Astrocyte (in vitro differentiated cells and primary cell): ENCODE measurements at regions not wholly inside any gene's neighbourhood (a gene's known extent, or its start where the extent isn't known, plus 50 kb on each side); places are given as distances from the start of the nearest gene placed in this dataset.

Experiments
- DNase-seq: peaks from one replicate; pipeline ENCODE4 v3.0.0-alpha.2; 2010; ENCODE audit warnings: low read depth
- FAIRE-seq: peaks from 2 replicates; lab custom pipeline; 2011; peaks lifted over from hg19 to GRCh38; lab: Jason Lieb, UNC
- H2AFZ ChIP-seq: 2 replicates; pipeline ENCODE4 v1.6.0; 2012; ENCODE audit warnings: low read depth, low read length, inconsistent platforms
- H3K27ac ChIP-seq: 2 replicates; pipeline ENCODE4 v1.5.1; 2011; ENCODE audit warnings: low read depth, low read length, inconsistent platforms
- H3K27me3 ChIP-seq: 2 replicates; pipeline ENCODE4 v1.6.0; 2011; ENCODE audit warnings: low read length, inconsistent platforms; ENCODE audit not compliant: insufficient read depth
- H3K36me3 ChIP-seq: 2 replicates; pipeline ENCODE4 v1.5.1; 2011; ENCODE audit warnings: low read length, inconsistent platforms; ENCODE audit not compliant: insufficient read depth
- H3K4me1 ChIP-seq: 2 replicates; pipeline ENCODE4 v1.5.1; 2011; ENCODE audit warnings: low read length, inconsistent platforms; ENCODE audit not compliant: insufficient read depth
- H3K4me2 ChIP-seq: 2 replicates; pipeline ENCODE4 v1.6.0; 2012; ENCODE audit warnings: low read length, inconsistent platforms
- H3K4me3 ChIP-seq: 2 replicates; pipeline ENCODE4 v1.5.1; 2011; ENCODE audit warnings: low read depth, mild to moderate bottlenecking, low read length, inconsistent platforms; ENCODE audit not compliant: insufficient read depth
- H3K79me2 ChIP-seq: 2 replicates; pipeline ENCODE4 v1.6.0; 2012; ENCODE audit warnings: mild to moderate bottlenecking, low read length, inconsistent platforms; ENCODE audit not compliant: insufficient read depth
- H3K9ac ChIP-seq: 2 replicates; pipeline ENCODE4 v1.6.0; 2012; ENCODE audit warnings: mild to moderate bottlenecking, low read length, inconsistent platforms
- H3K9me3 ChIP-seq: 2 replicates; pipeline ENCODE4 v1.5.1; 2012; ENCODE audit warnings: low read depth, mild to moderate bottlenecking, low read length, inconsistent platforms; ENCODE audit not compliant: insufficient read depth
- H4K20me1 ChIP-seq: 2 replicates; pipeline ENCODE4 v1.6.0; 2012; ENCODE audit warnings: low read length, inconsistent platforms; ENCODE audit not compliant: insufficient read depth
- H3K27ac Mint-ChIP-seq: one replicate; pipeline ENCODE4 v1.8.0; 2021; ENCODE audit warnings: mild to moderate bottlenecking, mixed read lengths; ENCODE audit not compliant: unreplicated experiment
- H3K27me3 Mint-ChIP-seq: one replicate; pipeline ENCODE4 v1.8.0; 2021; ENCODE audit warnings: low read depth, mixed read lengths; ENCODE audit not compliant: unreplicated experiment
- H3K36me3 Mint-ChIP-seq: one replicate; pipeline ENCODE4 v1.8.0; 2021; ENCODE audit warnings: low read depth, mixed read lengths; ENCODE audit not compliant: unreplicated experiment
- H3K4me1 Mint-ChIP-seq: one replicate; pipeline ENCODE4 v1.8.0; 2021; ENCODE audit warnings: low read depth, mixed read lengths; ENCODE audit not compliant: unreplicated experiment
- H3K4me3 Mint-ChIP-seq: one replicate; pipeline ENCODE4 v1.8.0; 2021; ENCODE audit warnings: mild to moderate bottlenecking, moderate library complexity, mixed read lengths; ENCODE audit not compliant: unreplicated experiment
- H3K9me3 Mint-ChIP-seq: one replicate; pipeline ENCODE4 v1.8.0; 2021; ENCODE audit warnings: mild to moderate bottlenecking, mixed read lengths; ENCODE audit not compliant: unreplicated experiment
- EZH2 ChIP-seq: IDR thresholded peaks from 2 replicates; pipeline ENCODE4 v1.6.1; 2012; ENCODE audit warnings: mild to moderate bottlenecking, low read length, inconsistent platforms; ENCODE audit not compliant: insufficient read depth
- TF ChIP-seq, protein P1 (sequence below): IDR thresholded peaks from 2 replicates; pipeline ENCODE4 v1.5.1; 2011; ENCODE audit warnings: low read depth, mild to moderate bottlenecking, inconsistent platforms, low read length, moderate library complexity; ENCODE audit not compliant: insufficient read depth

DNA sequence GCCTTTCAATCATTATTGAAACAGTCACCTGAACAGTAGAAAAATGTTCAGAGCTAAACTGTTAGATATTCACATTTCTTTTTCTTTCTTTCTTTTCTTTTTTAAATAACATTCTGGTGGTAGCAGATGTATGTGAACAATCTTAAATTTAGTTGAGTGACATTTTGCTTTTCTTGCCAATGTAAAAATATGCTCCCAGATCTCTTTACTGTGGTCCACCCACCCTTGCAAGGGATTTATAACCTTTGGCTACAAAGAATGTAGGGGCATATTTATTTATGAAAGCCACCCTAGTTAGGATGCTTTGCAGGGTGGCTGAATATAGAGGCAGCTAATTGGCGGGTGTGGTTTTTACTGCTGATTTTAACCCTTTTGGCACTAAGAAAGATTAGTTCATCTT, 473.9 kb downstream of the MFSD1 start:
- no peak for FAIRE-seq
- Mint-ChIP-seq H3K36me3 (no peaks in the 10 kb centered on the region), H3K27me3 (peaks cover 12% of the 10 kb centered on the region)

DNA sequence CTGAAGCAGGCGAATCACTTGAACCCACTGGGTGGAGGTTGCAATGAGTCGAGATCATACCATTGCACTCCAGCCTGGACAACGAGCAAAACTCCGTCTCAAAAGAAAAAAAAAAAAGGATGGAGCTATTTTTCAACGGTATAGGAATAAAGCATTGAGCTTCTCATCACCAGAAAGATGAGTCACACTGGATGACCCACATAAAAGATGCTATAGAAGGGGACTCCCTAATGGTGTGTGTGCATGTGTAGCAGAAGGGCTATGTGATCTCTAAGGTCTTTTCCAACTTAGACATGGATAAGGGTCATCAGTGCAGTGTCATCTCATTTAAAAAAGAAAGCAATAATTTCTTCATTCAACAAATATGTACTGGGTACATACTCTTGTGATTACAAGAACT, 476.0 kb downstream of the MFSD1 start:
- Histone ChIP-seq H3K9ac (no peak overlapping the region), H3K9me3 (no peaks in the 10 kb centered on the region), H3K79me2 (no peaks in the 10 kb centered on the region), H3K4me3 (no peak overlapping the region), H4K20me1 (no peaks in the 10 kb centered on the region), H3K36me3 (no peaks in the 10 kb centered on the region), H2AFZ (no peak overlapping the region), H3K27ac (no peak overlapping the region), H3K27me3 (no peaks in the 10 kb centered on the region), H3K4me2 (no peak overlapping the region), H3K4me1 (no peaks in the 10 kb centered on the region)
- Mint-ChIP-seq H3K9me3 (no peaks in the 10 kb centered on the region), H3K4me3 (no peak overlapping the region), H3K4me1 (peaks cover 2% of the 10 kb centered on the region), H3K27me3 (peaks cover 12% of the 10 kb centered on the region), H3K36me3 (no peaks in the 10 kb centered on the region), H3K27ac (no peak overlapping the region)
- DNase-seq (peak; percentile 4), FAIRE-seq (no peak)
- TF ChIP-seq, protein P1, sequence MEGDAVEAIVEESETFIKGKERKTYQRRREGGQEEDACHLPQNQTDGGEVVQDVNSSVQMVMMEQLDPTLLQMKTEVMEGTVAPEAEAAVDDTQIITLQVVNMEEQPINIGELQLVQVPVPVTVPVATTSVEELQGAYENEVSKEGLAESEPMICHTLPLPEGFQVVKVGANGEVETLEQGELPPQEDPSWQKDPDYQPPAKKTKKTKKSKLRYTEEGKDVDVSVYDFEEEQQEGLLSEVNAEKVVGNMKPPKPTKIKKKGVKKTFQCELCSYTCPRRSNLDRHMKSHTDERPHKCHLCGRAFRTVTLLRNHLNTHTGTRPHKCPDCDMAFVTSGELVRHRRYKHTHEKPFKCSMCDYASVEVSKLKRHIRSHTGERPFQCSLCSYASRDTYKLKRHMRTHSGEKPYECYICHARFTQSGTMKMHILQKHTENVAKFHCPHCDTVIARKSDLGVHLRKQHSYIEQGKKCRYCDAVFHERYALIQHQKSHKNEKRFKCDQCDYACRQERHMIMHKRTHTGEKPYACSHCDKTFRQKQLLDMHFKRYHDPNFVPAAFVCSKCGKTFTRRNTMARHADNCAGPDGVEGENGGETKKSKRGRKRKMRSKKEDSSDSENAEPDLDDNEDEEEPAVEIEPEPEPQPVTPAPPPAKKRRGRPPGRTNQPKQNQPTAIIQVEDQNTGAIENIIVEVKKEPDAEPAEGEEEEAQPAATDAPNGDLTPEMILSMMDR: no peak
- TF ChIP-seq EZH2: no peak

More for the DNA sequence above, 473.9 kb downstream of the MFSD1 start:
- no peaks in the 10 kb centered on the region for H3K27me3 ChIP-seq
- H4K20me1 ChIP-seq: no peaks in the 10 kb centered on the region
- peaks cover 2% of the 10 kb centered on the region for H3K4me1 Mint-ChIP-seq
- H3K9me3 Mint-ChIP-seq: no peaks in the 10 kb centered on the region
- H3K36me3 ChIP-seq: no peaks in the 10 kb centered on the region
- H3K27ac ChIP-seq: no peak overlapping the region
- no peak for TF ChIP-seq EZH2
- H3K9me3 ChIP-seq: no peaks in the 10 kb centered on the region
- H3K4me3 ChIP-seq: no peak overlapping the region
- no peak overlapping the region for H3K9ac ChIP-seq
- no peaks in the 10 kb centered on the region for H3K4me1 ChIP-seq
- H3K4me3 Mint-ChIP-seq: no peak overlapping the region
- no peak overlapping the region for H2AFZ ChIP-seq
- H3K79me2 ChIP-seq: no peaks in the 10 kb centered on the region
- no peak overlapping the region for H3K27ac Mint-ChIP-seq
- no peak overlapping the region for H3K4me2 ChIP-seq
- DNase-seq: no peak

DNA sequence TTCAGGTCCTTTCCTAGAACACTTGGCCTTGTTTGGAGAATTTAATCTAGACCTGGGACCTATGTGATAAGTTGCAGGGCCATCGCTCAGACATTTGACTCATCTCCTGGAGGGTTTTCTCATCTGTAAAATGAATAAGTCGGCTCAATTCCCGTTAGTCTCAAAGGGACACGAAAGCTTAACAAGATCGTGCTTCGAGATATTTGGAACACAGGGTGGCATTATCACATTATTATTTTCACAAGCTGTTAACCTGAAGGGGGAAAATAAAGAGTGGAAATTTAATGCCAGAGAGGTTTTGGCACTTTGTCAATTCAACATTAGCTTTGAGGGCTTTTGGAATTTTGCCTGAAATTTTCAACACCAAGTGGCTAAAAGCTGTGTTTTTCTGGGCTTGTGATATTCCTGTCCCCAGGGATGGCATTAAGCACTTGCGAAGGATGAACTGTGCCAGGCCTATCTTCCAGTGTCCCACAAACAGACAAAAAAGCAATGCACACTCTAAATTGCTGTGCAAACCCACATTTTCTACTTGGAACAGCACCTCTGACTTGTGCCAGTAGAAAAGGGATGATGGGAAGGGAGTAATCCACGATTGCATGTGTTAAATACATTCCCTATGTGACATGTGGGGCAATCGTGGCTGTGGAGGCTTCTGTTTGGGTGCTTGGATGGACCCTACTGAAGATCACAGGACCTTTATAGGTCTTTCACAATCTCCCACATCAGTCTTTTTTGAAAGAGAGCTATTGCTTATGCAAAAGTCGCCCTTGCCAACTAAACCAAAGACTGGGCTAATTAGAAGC, 478.7 kb downstream of the MFSD1 start:
- no peak overlapping the region for H3K4me3 ChIP-seq
- H3K4me1 ChIP-seq: no peaks in the 10 kb centered on the region
- H3K27ac ChIP-seq: no peak overlapping the region
- no peak overlapping the region for H3K4me2 ChIP-seq
- H2AFZ ChIP-seq: no peak overlapping the region
- no peaks in the 10 kb centered on the region for H4K20me1 ChIP-seq
- no peaks in the 10 kb centered on the region for H3K9me3 ChIP-seq
- Mint-ChIP-seq H3K4me1 (peaks cover 2% of the 10 kb centered on the region), H3K36me3 (no peaks in the 10 kb centered on the region), H3K27me3 (peaks cover 12% of the 10 kb centered on the region), H3K9me3 (no peaks in the 10 kb centered on the region), H3K27ac (no peak overlapping the region), H3K4me3 (no peak overlapping the region)
- H3K79me2 ChIP-seq: no peaks in the 10 kb centered on the region
- no peak for TF ChIP-seq EZH2
- TF ChIP-seq, protein P1: no peak
- no peaks in the 10 kb centered on the region for H3K36me3 ChIP-seq
- no peak for FAIRE-seq
- no peak overlapping the region for H3K9ac ChIP-seq
- no peaks in the 10 kb centered on the region for H3K27me3 ChIP-seq
- no peak for DNase-seq
